HG03558 (cell line): ENCODE measurements at regions not wholly inside any gene's neighbourhood (a gene's known extent, or its start where the extent isn't known, plus 50 kb on each side); places are given as distances from the start of the nearest gene placed in this dataset.
"Not testable (repeated sequence)": the region's sequence is repeated elsewhere in the genome, so short reads cannot be mapped to it uniquely, and the experiment has no call there.

ENCODE experiments used
- ATAC-seq: cut with Tn5 transposase; IDR thresholded peaks from one replicate; pipeline ENCODE4 v1.9.1; 2021; ENCODE audit warnings: moderate number of reproducible peaks; ENCODE audit not compliant: unreplicated experiment; ENCODE audit errors: extremely low read depth

DNA sequence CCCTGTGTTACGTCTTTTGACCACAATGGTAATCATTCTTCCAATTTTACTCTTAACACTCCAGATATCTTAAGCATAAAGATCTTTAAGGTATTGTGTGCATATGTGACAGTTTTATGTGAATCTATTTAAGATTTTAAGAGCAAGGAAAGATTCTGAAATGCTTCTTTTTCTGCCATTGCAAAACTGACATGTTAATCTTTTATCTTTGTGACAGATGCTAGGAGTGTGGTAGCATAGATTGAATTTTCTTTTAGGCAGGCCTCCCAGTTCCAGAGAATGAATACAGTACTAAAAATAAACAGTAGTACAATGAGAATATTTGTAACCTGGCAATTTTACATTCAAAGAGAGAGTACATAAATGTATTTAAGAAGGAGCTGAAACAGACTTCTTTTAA lies 232.5 kb upstream of the ZSWIM2 start:
- ATAC-seq: no peak

DNA sequence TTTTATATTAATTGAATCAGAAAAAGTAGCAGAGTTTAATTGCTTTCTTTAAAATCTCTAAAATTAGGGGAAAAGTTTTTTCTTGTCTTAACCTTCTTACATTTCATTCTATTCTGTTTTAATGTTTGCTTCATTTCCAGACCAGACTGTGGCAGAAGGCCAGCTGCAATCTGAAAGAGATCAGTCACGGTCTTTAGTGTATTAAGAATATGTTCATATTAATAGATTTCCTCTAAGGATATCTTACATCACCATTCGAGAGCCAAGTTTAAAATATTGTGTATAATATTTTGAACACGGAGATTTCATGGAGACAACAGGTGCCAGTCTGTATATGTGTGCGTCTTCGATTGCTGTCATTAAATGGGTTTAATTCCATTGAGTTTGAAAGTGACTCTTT lies 230.9 kb upstream of the ZSWIM2 start:
- ATAC-seq: no peak

- ATAC-seq: no peak
Observed at GRCh38 chr2:187078297-187078696, 229.3 kb upstream of the ZSWIM2 start.

DNA sequence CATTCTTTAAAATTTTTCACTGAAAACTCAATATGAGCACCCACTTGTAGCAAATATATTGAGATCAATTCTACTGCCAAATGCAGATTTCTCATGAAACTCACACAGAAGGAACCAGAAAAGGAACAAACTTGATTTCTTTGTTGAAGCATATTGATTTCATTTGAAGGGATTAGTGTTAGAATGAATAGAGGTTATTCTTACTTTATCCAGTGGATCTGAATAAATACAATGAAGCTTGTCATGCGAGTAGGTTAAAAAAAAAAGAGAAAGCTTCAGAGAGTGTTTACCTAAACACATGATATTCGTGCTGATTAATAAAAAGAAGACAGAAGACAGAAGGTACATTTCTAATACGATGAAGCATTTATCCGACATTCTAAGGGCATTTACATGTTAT lies 226.7 kb upstream of the ZSWIM2 start:
- ATAC-seq: no peak

DNA sequence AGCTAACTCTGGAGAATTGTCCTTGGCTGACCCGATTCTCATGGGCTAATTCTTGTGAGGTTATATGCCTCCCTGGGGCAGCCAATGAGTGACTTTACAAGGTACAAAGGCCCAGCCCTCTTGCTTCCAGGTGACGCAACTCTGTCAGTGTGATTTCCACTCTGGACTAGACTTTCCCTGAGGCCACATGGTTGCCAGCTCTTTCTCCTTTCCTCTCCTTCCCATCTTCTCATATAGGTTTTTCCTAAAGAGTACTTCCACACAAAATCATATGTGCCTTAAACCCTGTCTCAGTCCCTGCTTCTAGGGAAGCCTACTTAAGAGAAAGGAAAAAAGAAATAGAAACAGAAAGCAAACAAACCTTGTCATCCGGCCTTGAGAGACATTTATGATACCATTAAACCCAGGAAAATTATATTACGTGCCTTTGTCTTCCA lies 226.2 kb upstream of the ZSWIM2 start:
- no peak for ATAC-seq

DNA sequence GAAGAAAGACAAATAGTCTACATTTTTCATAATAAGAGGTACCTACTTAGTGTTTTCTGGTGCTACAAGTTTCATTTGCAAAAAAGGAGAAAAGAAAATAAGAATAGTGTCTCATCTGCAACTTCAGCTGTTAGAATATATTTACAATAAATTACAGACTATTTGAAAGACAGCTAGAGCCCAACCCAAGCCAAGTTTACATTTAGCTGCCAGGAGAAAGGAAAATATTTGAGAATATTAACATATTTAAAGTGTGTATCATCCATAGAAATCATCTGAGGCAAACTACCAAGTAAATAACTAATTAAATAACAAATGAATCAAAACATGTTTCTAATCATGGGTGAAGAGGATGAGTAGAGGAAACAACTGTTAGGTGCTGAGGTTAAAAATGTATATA lies 209.2 kb upstream of the ZSWIM2 start:
- ATAC-seq: no peak

DNA sequence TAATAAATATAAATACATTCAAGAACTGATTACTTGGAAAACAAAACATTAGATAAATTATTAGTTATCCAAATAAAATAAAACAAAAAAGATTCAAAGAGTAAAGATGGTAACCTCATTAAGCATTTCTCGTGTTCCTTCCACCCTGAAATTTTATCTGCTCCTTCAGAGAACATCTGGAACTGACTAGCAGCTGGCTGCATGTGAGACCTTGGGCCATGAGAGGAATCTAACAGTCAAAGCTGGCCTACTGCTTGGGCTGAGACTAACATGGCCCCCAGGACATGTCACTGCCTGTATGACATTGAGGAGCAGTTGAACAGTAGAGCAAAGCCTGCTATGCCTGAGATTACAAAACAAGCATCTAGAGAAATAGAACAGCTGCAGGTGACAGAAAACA lies 208.5 kb upstream of the ZSWIM2 start:
- ATAC-seq: no peak

- no peak for ATAC-seq
Observed at GRCh38 chr2:187056416-187057334, 207.7 kb upstream of the ZSWIM2 start.

DNA sequence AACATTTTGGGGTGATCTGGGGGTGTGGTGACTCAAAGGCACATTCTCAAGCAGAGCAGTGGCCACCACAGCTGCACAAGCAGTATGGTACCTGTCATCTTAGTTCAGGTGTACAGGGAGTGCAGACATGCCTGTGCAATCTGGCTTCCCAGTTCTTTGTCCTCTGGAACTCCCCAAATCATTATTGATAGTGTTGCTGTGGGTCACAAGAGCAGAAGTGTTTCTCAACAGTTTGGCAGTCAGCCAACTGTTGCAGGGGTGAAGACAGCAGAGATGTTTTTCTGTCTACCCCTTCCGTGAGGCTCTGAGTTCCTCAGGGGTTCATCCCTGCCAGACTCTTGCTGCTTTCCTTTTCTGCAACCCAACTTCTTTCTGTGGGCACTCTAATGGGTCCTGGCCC lies 206.5 kb upstream of the ZSWIM2 start:
- no peak for ATAC-seq

DNA sequence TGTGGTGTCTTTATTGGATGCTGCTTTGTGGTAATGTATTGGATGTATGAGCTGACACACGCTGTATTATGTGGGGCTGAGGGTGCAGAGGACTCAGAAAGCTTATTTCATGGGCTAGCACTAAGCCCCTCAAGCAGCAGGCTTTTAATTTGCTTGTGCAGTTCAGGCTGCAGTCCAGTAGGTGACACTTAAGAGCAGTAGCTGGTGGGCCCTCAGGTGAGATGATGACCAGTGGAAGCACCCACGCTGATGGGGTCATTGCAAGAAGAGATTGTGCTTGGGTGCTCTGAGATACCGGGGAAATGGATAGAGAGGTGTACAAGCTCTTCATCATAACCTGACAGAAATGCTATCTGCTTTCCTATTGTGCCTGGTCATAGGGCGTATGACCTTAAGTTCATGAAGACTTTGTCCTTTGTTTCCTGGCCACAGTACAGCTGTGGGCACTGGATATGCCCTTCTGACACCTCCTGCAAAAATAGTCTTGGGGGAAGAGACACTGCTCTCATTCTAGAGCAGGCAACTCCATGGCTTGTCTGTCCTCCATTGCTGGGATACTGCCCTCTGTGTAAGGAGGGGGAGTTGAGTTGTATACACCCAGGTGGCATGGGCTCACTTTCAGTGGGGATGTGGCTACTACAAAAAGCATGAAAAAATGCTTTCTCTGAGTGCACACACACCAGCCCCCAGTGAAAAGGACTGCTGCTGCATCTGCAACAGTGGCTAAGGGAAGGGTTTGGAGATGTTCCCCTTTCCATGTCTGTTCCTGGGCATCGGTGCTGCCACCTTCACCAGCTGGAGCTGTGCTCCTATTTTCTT lies 205.7 kb upstream of the ZSWIM2 start:
- ATAC-seq: no peak

DNA sequence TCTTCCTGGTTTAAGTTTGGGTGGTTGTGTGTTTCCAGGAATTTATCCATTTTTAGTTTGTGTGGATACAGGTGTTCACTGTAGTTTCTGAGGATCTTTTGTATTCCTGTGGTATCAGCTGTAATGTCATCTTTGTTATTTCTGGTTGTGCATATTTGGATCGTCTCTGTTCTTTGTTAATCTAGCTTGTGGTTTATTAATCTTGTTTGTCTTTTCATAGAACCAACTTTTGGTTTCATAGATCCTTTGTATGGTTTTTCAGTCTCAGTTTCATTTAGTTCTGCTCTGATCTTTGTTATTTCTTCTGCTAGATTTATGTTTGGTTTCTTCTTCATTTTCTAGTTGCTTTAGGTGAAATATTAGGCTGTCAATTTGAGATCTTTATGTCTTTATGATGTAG lies 202.4 kb upstream of the ZSWIM2 start:
- peak; percentile 81 for ATAC-seq

- ATAC-seq: no peak
Observed at GRCh38 chr2:187050409-187050998, 201.5 kb upstream of the ZSWIM2 start.

- no peak for ATAC-seq
Observed at GRCh38 chr2:187037310-187037709, 188.3 kb upstream of the ZSWIM2 start.

DNA sequence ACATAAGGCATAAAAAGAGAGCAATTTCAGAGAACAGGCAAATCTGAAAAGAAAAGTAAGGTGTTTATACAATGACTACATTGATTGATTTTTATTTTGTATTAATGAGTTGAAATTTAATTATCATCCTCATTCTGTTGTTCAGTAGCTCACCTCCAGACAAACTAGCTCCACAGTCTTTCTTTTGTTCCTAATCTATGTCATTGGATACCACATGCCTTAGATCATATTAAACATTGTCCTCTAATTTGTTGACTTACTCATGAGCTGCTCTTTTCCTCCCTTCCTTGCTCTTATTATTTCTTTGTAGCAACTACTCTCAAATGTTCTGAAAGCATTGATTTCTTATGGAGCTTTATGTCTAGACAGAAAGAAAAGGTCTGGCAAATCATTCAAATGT lies 185.5 kb upstream of the ZSWIM2 start:
- ATAC-seq: no peak

GRCh38 chr2:187024739-187025138 lies 175.8 kb upstream of the ZSWIM2 start:
- ATAC-seq: no peak

DNA sequence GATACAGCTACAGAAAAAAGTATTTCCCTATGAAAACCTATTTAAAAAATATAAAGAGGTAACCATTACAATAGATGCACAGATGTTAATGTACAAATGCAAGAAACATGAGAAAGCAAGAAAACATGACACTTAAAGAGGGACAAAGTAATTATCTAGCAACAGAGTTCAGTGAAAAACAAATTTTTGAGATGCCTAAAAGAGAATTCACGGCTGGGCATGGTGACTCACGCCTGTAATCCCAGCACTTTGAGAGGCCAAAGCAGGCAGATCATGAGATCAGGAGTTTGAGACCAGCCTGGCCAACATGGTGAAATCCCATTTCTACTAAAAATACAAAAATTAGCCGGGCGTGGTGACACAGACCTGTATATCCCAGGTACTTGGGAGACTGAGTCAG lies 175.0 kb upstream of the ZSWIM2 start:
- ATAC-seq: not testable (repeated sequence)

GRCh38 chr2:187017438-187017837 lies 168.5 kb upstream of the ZSWIM2 start:
- no peak for ATAC-seq

DNA sequence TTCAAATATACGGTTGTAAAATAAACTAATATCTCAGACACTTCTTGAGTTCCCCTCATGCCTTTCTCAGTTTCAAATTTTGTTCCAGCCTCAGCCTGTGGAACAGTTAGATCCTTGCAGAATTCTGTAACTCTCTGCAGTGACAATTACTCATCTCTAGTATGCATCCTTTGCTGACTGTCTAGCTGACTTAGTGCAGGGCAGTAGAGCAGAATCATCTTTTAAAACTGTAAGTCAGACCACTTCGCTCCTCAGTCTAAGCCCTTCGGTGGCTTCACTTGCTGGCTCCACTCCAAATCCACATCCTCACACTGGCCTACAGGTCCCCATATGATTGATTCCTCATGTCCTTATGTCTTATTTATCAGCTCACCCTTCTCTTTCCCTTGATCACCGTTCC lies 164.1 kb upstream of the ZSWIM2 start:
- ATAC-seq: no peak

- no peak for ATAC-seq
Observed at GRCh38 chr2:187011206-187011832, 162.3 kb upstream of the ZSWIM2 start.

DNA sequence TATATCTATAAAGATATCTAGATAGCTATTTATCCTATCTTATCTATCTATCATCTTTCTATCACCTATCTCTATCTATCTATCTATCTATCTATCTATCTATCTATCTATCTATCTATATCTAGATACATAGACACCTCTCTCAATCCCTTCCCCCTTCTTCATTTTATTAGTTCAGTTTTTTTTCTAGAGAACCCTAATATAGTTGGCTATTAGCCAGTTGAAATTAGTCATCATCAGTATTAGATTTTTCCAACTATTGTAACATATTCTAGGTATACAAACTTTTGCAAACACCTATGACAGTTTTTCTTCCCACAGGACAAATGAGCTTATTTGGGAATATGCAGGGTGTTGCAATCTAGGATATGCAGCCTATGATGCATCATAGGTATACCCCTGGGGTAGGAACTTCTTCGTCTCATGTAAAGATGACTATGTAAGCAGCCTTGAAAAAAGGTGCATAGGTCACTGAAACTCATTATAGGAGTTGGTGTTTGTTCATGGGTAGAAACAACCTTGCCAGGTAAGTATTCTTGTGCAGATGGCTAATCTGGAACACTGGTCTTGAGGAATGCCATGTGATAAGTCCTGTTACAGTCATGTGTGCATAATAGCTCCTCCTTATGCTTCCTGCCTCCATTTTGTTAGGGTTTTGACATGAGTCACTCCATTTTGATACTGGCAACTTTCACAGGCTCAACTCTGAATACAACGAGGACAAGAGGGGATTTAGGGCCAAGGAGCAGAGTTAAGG lies 160.7 kb upstream of the ZSWIM2 start:
- ATAC-seq: no peak
